Neural cell (in vitro differentiated cells): ENCODE measurements at regions not wholly inside any gene's neighbourhood (a gene's known extent, or its start where the extent isn't known, plus 50 kb on each side); places are given as distances from the start of the nearest gene placed in this dataset.

ENCODE experiments used
- EZH2 ChIP-seq: fragments of 200-600, 300-800 bp; shearing (Covaris generic), sonication (generic); IDR thresholded peaks from 2 replicates; pipeline ENCODE4 v1.6.1; 2014; ENCODE audit warnings: antibody characterized with exemption, low read length, borderline replicate concordance, mild to moderate bottlenecking; ENCODE audit not compliant: insufficient read depth, poor library complexity, severe bottlenecking
- POLR2AphosphoS5 ChIP-seq: IDR thresholded peaks from 2 replicates; pipeline ENCODE4 v1.6.1; 2012
- SMC3 ChIP-seq: fragments of 450-650 bp; conservative IDR thresholded peaks from 2 replicates; pipeline ENCODE4 v1.6.1; 2014; ENCODE audit warnings: antibody characterized with exemption, mild to moderate bottlenecking, moderate library complexity; ENCODE audit not compliant: poor library complexity
- TF ChIP-seq, protein P1 (sequence below): fragments of 450-650 bp; IDR thresholded peaks from 2 replicates; pipeline ENCODE4 v1.5.1; 2014; ENCODE audit warnings: antibody characterized with exemption, mild to moderate bottlenecking, moderate library complexity; ENCODE audit not compliant: poor library complexity, severe bottlenecking

DNA sequence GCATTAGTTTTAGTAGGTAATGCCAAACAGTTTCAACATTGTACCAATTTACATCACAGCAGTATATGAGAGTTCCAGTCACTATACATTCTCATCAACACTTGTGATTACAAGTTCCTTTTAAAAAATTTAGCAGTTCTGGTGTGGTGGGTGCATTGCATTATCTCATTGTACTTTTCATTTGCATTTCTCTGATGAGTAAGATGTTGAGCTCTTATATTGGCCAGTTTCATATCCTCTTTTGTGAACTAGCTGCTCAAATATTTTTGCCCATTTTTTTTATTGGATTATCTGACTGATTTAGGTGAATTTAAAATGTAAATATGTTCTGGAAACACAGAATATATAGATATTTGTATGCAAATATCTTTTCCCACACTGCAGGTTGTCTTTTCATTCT lies 160.9 kb upstream of the NR3C1 start:
- TF ChIP-seq, protein P1, sequence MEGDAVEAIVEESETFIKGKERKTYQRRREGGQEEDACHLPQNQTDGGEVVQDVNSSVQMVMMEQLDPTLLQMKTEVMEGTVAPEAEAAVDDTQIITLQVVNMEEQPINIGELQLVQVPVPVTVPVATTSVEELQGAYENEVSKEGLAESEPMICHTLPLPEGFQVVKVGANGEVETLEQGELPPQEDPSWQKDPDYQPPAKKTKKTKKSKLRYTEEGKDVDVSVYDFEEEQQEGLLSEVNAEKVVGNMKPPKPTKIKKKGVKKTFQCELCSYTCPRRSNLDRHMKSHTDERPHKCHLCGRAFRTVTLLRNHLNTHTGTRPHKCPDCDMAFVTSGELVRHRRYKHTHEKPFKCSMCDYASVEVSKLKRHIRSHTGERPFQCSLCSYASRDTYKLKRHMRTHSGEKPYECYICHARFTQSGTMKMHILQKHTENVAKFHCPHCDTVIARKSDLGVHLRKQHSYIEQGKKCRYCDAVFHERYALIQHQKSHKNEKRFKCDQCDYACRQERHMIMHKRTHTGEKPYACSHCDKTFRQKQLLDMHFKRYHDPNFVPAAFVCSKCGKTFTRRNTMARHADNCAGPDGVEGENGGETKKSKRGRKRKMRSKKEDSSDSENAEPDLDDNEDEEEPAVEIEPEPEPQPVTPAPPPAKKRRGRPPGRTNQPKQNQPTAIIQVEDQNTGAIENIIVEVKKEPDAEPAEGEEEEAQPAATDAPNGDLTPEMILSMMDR: no peak
- no peak for TF ChIP-seq POLR2AphosphoS5
- no peak for TF ChIP-seq EZH2
- no peak for TF ChIP-seq SMC3
